HCT116 (cell line): ENCODE measurements at regions not wholly inside any gene's neighbourhood (a gene's known extent, or its start where the extent isn't known, plus 50 kb on each side); places are given as distances from the start of the nearest gene placed in this dataset.

Experiments
- ATAC-seq: fragments of 200-7000 bp; cut with Tn5 transposase; 2 replicates; pipeline ENCODE4 v1.9.1; 2020; ENCODE audit warnings: mild to moderate bottlenecking, moderate library complexity
- BruUV-seq: library from RNA; stranded (reverse); fragments of 400-500 nt; replicated peaks from 2 replicates; lab custom pipeline; 2021; lab: Mats Ljungman, UMichigan
- CTCF ChIA-PET: fragments of 300-600 bp; sonication (Branson Sonifier 250); formaldehyde crosslinking; loops from one replicate; lab custom pipeline; 2021; ENCODE audit warnings: antibody characterized with exemption; lab: Charles Lee
- POLR2A ChIA-PET: fragments of 300-600, 350-600 bp; sonication (Branson Sonifier 250); formaldehyde crosslinking; loops from one replicate; lab custom pipeline; 2021; ENCODE audit warnings: antibody characterized with exemption; lab: Charles Lee
- RAD21 ChIA-PET, 2 experiments: fragments of 300-600 bp; sonication (Branson Sonifier 250); formaldehyde crosslinking; loops; one replicate each; lab custom pipeline; 2023; ENCODE audit warnings: low total read pairs in 2 of 2; ENCODE audit not compliant: uncharacterized antibody in 2 of 2, unreplicated experiment in 2 of 2, low non-redundant PET in 1 of 2; lab: Charles Lee
- DNase-seq: peaks from one replicate; pipeline ENCODE4 v3.0.0-alpha.2; 2010; ENCODE audit warnings: low read depth, low spot score
- H2AFZ ChIP-seq: fragments of 200-600 bp; shearing (Covaris generic), sonication (generic); 2 replicates; pipeline ENCODE4 v1.6.1; 2017; ENCODE audit warnings: low read depth, mixed run types, mixed read lengths, antibody characterized with exemption, low read length; ENCODE audit not compliant: poor library complexity, severe bottlenecking
- H3K27ac ChIP-seq: 2 replicates; pipeline ENCODE4 v1.5.1; 2012; ENCODE audit warnings: low read depth, low read length
- H3K27me3 ChIP-seq: fragments of 200-600 bp; sonication (generic); 2 replicates; pipeline ENCODE4 v1.6.1; 2016; ENCODE audit warnings: mixed run types, low read length, mixed read lengths; ENCODE audit not compliant: insufficient read depth
- H3K36me3 ChIP-seq, 2 experiments: fragments of 200-500 bp in 1 of 2; fragments of 200-600 bp in 1 of 2; sonication (Bioruptor generic) in 1 of 2; sonication (generic) in 1 of 2; 2 replicates each; pipeline versions ENCODE4 v1.5.1 to v1.6.1; 2014 to 2016; ENCODE audit warnings: low read length in 2 of 2, inconsistent platforms in 1 of 2, mixed read lengths in 1 of 2, mixed run types in 1 of 2; ENCODE audit not compliant: insufficient read depth in 2 of 2, control insufficient read depth in 1 of 2
- H3K4me1 ChIP-seq, 2 experiments: fragments of 200-600 bp in 1 of 2; sonication (generic) in 1 of 2; 2 replicates each; pipeline versions ENCODE4 v1.5.1 to v1.6.1; 2012 to 2017; ENCODE audit warnings: low read length in 2 of 2, inconsistent platforms in 1 of 2, mild to moderate bottlenecking in 1 of 2, mixed read lengths in 1 of 2, mixed run types in 1 of 2, moderate library complexity in 1 of 2; ENCODE audit not compliant: insufficient read depth in 2 of 2, control insufficient read depth in 1 of 2
- H3K4me2 ChIP-seq: fragments of 200-600 bp; sonication (generic); 2 replicates; pipeline ENCODE4 v1.6.1; 2017; ENCODE audit warnings: mixed run types, low read length, mixed read lengths
- H3K4me3 ChIP-seq, 2 experiments: fragments of 200-600 bp in 1 of 2; sonication (generic) in 1 of 2; replicated peaks in 1 of 2; 2 replicates each; pipeline ENCODE4 v1.5.1; 2011 to 2016; ENCODE audit warnings: low read length in 2 of 2, control low read depth in 1 of 2, low read depth in 1 of 2, mild to moderate bottlenecking in 1 of 2, mixed read lengths in 1 of 2, mixed run types in 1 of 2
- H3K79me2 ChIP-seq: fragments of 200-600 bp; sonication (generic); 2 replicates; pipeline ENCODE4 v1.6.1; 2017; ENCODE audit warnings: mild to moderate bottlenecking, mixed run types, low read length, moderate library complexity, mixed read lengths; ENCODE audit not compliant: insufficient read depth
- H3K9ac ChIP-seq: fragments of 200-600 bp; sonication (generic); 2 replicates; pipeline ENCODE4 v1.6.1; 2016; ENCODE audit warnings: low read length, mixed read lengths
- H3K9me2 ChIP-seq: fragments of 200-600 bp; sonication (generic), shearing (Covaris generic); 2 replicates; pipeline ENCODE4 v1.6.1; 2017; ENCODE audit warnings: mixed run types, mild to moderate bottlenecking, moderate library complexity; ENCODE audit not compliant: insufficient read depth
- H3K9me3 ChIP-seq, 2 experiments: fragments of 200-500 bp in 1 of 2; fragments of 200-600 bp in 1 of 2; sonication (Bioruptor generic) in 1 of 2; sonication (generic) in 1 of 2; 2 replicates each; pipeline ENCODE4 v1.6.1; 2014 to 2017; ENCODE audit warnings: low read length in 2 of 2, mixed read lengths in 2 of 2, inconsistent platforms in 1 of 2, low read depth in 1 of 2, mild to moderate bottlenecking in 1 of 2, mixed run types in 1 of 2, moderate library complexity in 1 of 2; ENCODE audit not compliant: control insufficient read depth in 1 of 2, insufficient read depth in 1 of 2
- H4K20me1 ChIP-seq: fragments of 200-600 bp; sonication (generic), shearing (Covaris generic); 2 replicates; pipeline ENCODE4 v1.6.1; 2017; ENCODE audit warnings: mixed run types, mild to moderate bottlenecking, moderate library complexity; ENCODE audit not compliant: insufficient read depth
- CBX3 ChIP-seq: IDR thresholded peaks from 2 replicates; pipeline ENCODE4 v1.6.1; 2012; ENCODE audit warnings: low read depth
- CEBPB ChIP-seq: IDR thresholded peaks from 2 replicates; pipeline ENCODE4 v1.6.1; 2012; ENCODE audit warnings: low read depth
- EGR1 ChIP-seq: IDR thresholded peaks from 2 replicates; pipeline ENCODE4 v1.6.1; 2012; ENCODE audit warnings: low read depth
- ELF1 ChIP-seq: IDR thresholded peaks from 2 replicates; pipeline ENCODE4 v1.6.1; 2012; ENCODE audit warnings: low read depth, borderline replicate concordance
- EZH2 ChIP-seq: fragments of 200-600 bp; sonication (generic); IDR thresholded peaks from 2 replicates; pipeline ENCODE4 v1.6.1; 2017; ENCODE audit warnings: antibody characterized with exemption, mixed run types
- EZH2phosphoT487 ChIP-seq: fragments of 200-600 bp; IDR thresholded peaks from 2 replicates; pipeline ENCODE4 v1.6.1; 2018; ENCODE audit warnings: antibody characterized with exemption, borderline replicate concordance
- JUND ChIP-seq: IDR thresholded peaks from 2 replicates; pipeline ENCODE4 v1.6.1; 2012
- POLR2A ChIP-seq: IDR thresholded peaks from 2 replicates; pipeline ENCODE4 v1.7.0; 2011; ENCODE audit warnings: borderline replicate concordance; ENCODE audit not compliant: insufficient read depth, insufficient read length; ENCODE audit errors: extremely low read depth
- POLR2AphosphoS5 ChIP-seq: IDR thresholded peaks from 2 replicates; pipeline ENCODE4 v1.6.1; 2011; ENCODE audit warnings: mild to moderate bottlenecking, low read depth, low read length, moderate library complexity
- RAD21 ChIP-seq: IDR thresholded peaks from 2 replicates; pipeline ENCODE4 v1.6.1; 2012; ENCODE audit warnings: low read depth, mild to moderate bottlenecking
- SIN3A ChIP-seq: IDR thresholded peaks from 2 replicates; pipeline ENCODE4 v1.6.1; 2012; ENCODE audit warnings: low read depth
- SP1 ChIP-seq: IDR thresholded peaks from 2 replicates; pipeline ENCODE4 v1.6.1; 2012; ENCODE audit warnings: low read depth
- SRF ChIP-seq: IDR thresholded peaks from 2 replicates; pipeline ENCODE4 v1.6.1; 2012; ENCODE audit warnings: low read depth
- YY1 ChIP-seq: IDR thresholded peaks from 2 replicates; pipeline ENCODE4 v1.6.1; 2011; ENCODE audit warnings: low read length, low read depth, moderate library complexity, mild to moderate bottlenecking; ENCODE audit not compliant: insufficient replicate concordance; ENCODE audit errors: extremely low read depth
- ZNF274 ChIP-seq: fragments of 200-500 bp; sonication (Bioruptor generic); IDR thresholded peaks from 2 replicates; pipeline ENCODE4 v1.6.1; 2014; ENCODE audit warnings: mild to moderate bottlenecking, low read depth, low read length, inconsistent platforms
- intact Hi-C: fragments of 100-400 bp; cut with micrococcal nuclease; formaldehyde crosslinking; loops from 2 replicates; pipeline ENCODE4 v1.10.0; 2022
- TF ChIP-seq, protein P1 (sequence below): IDR thresholded peaks from 2 replicates; pipeline ENCODE4 v1.6.1; 2012; ENCODE audit warnings: low read depth
- TF ChIP-seq, protein P2 (sequence below): IDR thresholded peaks from 2 replicates; pipeline ENCODE4 v1.6.1; 2012

DNA sequence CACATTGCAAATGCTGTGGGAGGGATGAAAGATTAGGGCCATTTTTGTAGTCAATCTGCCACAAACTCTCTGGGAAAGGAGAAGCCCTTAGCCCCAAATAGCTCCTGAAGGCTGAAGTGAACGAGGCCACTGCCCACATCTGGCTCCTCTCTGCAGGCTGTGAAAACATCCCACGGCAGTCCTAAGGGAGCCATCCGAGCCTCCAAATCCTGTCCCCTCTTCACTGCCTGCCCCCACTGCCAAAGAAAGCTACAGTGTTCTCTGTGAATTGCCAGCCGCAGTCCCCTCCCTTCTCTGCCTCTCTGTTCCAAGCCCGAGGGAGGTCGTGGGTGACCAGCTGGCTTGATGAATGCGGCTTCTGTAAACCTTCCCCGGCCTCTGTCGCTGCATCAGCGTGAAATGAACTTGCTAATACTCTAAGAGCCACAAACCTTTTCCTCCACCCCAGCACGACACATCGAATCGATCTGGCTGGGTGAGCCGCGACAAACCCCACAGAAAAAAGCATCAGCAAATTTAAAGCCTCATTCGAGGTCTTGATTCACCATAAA lies 180.7 kb upstream of the NRXN3 start:
- no TSS peak for BruUV-seq
- no peaks in the 10 kb centered on the region for H3K79me2 ChIP-seq
- DNase-seq (no peak), ATAC-seq (no peak)
- no peaks in the 10 kb centered on the region for H4K20me1 ChIP-seq
- RAD21 ChIA-PET, result no interaction called here
- H2AFZ ChIP-seq, result no peak overlapping the region
- POLR2A ChIA-PET, result no interaction called here
- no peaks in the 10 kb centered on the region for H3K9me2 ChIP-seq
- H3K27ac ChIP-seq, result no peak overlapping the region
- intact Hi-C loops, result no loop called here
- no peaks in the 10 kb centered on the region for H3K36me3 ChIP-seq
- no peak overlapping the region for H3K4me3 ChIP-seq
- CTCF ChIA-PET, result no interaction called here
- no peaks in the 10 kb centered on the region for H3K9me3 ChIP-seq
- H3K9ac ChIP-seq, result no peak overlapping the region
- H3K27me3 ChIP-seq, result no peaks in the 10 kb centered on the region
- TF ChIP-seq CEBPB (no peak), POLR2AphosphoS5 (no peak), ZNF274 (no peak), SP1 (no peak), CBX3 (no peak), POLR2A (no peak), SIN3A (no peak), JUND (no peak)
- no peak overlapping the region for H3K4me2 ChIP-seq
- no peaks in the 10 kb centered on the region for H3K4me1 ChIP-seq

DNA sequence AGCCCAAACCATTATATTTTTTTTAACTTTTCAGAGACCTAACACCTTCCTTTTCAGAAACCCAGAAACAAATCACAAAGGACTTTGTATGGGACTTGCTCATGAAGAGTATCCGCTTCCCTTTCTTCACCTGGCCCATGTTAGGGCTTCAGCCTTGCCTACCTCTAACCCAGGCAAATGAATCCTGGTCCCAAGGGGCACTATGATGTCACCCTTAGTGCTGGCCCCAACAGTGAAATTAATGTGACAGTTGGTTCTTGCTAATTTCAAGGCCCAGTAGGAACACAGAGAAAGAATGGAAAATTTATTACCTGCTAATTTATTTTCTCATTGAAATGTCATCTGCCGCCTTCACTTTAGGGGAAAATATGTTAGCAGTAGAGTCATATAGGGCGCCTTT lies 179.8 kb upstream of the NRXN3 start:
- no peaks in the 10 kb centered on the region for H3K79me2 ChIP-seq
- H3K4me2 ChIP-seq, result no peak overlapping the region
- ChIA-PET POLR2A (no interaction called here), RAD21 (no interaction called here), CTCF (no interaction called here)
- no peak overlapping the region for H3K4me3 ChIP-seq
- H2AFZ ChIP-seq, result no peak overlapping the region
- H3K27ac ChIP-seq, result no peak overlapping the region
- H3K27me3 ChIP-seq, result no peaks in the 10 kb centered on the region
- H4K20me1 ChIP-seq, result no peaks in the 10 kb centered on the region
- no peaks in the 10 kb centered on the region for H3K4me1 ChIP-seq
- H3K9me2 ChIP-seq, result no peaks in the 10 kb centered on the region
- H3K36me3 ChIP-seq, result no peaks in the 10 kb centered on the region
- H3K9ac ChIP-seq, result no peak overlapping the region
- intact Hi-C loops, result loop anchor here (2.0 kb wide), 1 partner anchor 128 kb away; no protein-coding TSS in a partner anchor
- DNase-seq (no peak), ATAC-seq (no peak)
- no peaks in the 10 kb centered on the region for H3K9me3 ChIP-seq
- BruUV-seq, result no TSS peak
- TF ChIP-seq ELF1, result no peak
- TF ChIP-seq, protein P1, sequence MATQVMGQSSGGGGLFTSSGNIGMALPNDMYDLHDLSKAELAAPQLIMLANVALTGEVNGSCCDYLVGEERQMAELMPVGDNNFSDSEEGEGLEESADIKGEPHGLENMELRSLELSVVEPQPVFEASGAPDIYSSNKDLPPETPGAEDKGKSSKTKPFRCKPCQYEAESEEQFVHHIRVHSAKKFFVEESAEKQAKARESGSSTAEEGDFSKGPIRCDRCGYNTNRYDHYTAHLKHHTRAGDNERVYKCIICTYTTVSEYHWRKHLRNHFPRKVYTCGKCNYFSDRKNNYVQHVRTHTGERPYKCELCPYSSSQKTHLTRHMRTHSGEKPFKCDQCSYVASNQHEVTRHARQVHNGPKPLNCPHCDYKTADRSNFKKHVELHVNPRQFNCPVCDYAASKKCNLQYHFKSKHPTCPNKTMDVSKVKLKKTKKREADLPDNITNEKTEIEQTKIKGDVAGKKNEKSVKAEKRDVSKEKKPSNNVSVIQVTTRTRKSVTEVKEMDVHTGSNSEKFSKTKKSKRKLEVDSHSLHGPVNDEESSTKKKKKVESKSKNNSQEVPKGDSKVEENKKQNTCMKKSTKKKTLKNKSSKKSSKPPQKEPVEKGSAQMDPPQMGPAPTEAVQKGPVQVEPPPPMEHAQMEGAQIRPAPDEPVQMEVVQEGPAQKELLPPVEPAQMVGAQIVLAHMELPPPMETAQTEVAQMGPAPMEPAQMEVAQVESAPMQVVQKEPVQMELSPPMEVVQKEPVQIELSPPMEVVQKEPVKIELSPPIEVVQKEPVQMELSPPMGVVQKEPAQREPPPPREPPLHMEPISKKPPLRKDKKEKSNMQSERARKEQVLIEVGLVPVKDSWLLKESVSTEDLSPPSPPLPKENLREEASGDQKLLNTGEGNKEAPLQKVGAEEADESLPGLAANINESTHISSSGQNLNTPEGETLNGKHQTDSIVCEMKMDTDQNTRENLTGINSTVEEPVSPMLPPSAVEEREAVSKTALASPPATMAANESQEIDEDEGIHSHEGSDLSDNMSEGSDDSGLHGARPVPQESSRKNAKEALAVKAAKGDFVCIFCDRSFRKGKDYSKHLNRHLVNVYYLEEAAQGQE, result no peak
- no peak for TF ChIP-seq CBX3
- no peak for TF ChIP-seq EZH2
- TF ChIP-seq SRF, result no peak
- TF ChIP-seq YY1, result no peak
- TF ChIP-seq, protein P2, sequence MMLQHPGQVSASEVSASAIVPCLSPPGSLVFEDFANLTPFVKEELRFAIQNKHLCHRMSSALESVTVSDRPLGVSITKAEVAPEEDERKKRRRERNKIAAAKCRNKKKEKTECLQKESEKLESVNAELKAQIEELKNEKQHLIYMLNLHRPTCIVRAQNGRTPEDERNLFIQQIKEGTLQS, result no peak
- no peak for TF ChIP-seq SP1
- TF ChIP-seq RAD21, result no peak
- no peak for TF ChIP-seq SIN3A
- no peak for TF ChIP-seq EGR1
- TF ChIP-seq EZH2phosphoT487, result no peak
